NCI-H2196 treated with DMSO at 0.1 percent for 48 hours (cell line): ENCODE measurements at regions not wholly inside any gene's neighbourhood (a gene's known extent, or its start where the extent isn't known, plus 50 kb on each side); places are given as distances from the start of the nearest gene placed in this dataset.

Experiments
- DNase-seq: peaks from one replicate; lab custom pipeline; 2025; ENCODE audit not compliant: unreplicated experiment; lab: John Stamatoyannopoulos, UW

- DNase-seq: no peak
These were observed 181.0 kb upstream of the MEOX2 start for GRCh38 chr7:15867441-15867840.

GRCh38 chr7:15866753-15867152 is 180.3 kb upstream of the MEOX2 start:
- DNase-seq: no peak

GRCh38 chr7:15864626-15864991 is 178.1 kb upstream of the MEOX2 start:
- DNase-seq: no peak

GRCh38 chr7:15863951-15864625 is 177.6 kb upstream of the MEOX2 start:
- DNase-seq: no peak

GRCh38 chr7:15862781-15863165 is 176.3 kb upstream of the MEOX2 start:
- DNase-seq: no peak

GRCh38 chr7:15862016-15862780 is 175.7 kb upstream of the MEOX2 start:
- no peak for DNase-seq

- DNase-seq: no peak
These were observed 173.9 kb upstream of the MEOX2 start for GRCh38 chr7:15860264-15860949.

GRCh38 chr7:15857026-15857425 is 170.5 kb upstream of the MEOX2 start:
- no peak for DNase-seq

- no peak for DNase-seq
These were observed 169.8 kb upstream of the MEOX2 start for GRCh38 chr7:15856311-15856710.

- no peak for DNase-seq
These were observed 169.1 kb upstream of the MEOX2 start for GRCh38 chr7:15855525-15856109.

- DNase-seq: no peak
These were observed 168.5 kb upstream of the MEOX2 start for GRCh38 chr7:15854841-15855524.

- no peak for DNase-seq
These were observed 167.5 kb upstream of the MEOX2 start for GRCh38 chr7:15853832-15854470.

- DNase-seq: no peak
These were observed 164.7 kb upstream of the MEOX2 start for GRCh38 chr7:15851201-15851600.

GRCh38 chr7:15848901-15849300 is 162.4 kb upstream of the MEOX2 start:
- no peak for DNase-seq

- DNase-seq: no peak
These were observed 161.9 kb upstream of the MEOX2 start for GRCh38 chr7:15848362-15848761.

- DNase-seq: no peak
These were observed 159.4 kb upstream of the MEOX2 start for GRCh38 chr7:15845868-15846267.

- no peak for DNase-seq
These were observed 159.0 kb upstream of the MEOX2 start for GRCh38 chr7:15845461-15845860.

GRCh38 chr7:15839416-15840100 is 153.1 kb upstream of the MEOX2 start:
- DNase-seq: no peak

GRCh38 chr7:15838265-15838664 is 151.8 kb upstream of the MEOX2 start:
- DNase-seq: no peak

GRCh38 chr7:15837306-15837950 is 150.9 kb upstream of the MEOX2 start:
- DNase-seq: no peak
